DMS79 treated with DMSO at 0.1 percent for 48 hours (cell line): ENCODE measurements at regions not wholly inside any gene's neighbourhood (a gene's known extent, or its start where the extent isn't known, plus 50 kb on each side); places are given as distances from the start of the nearest gene placed in this dataset.

Experiments used
- DNase-seq: peaks from one replicate; lab custom pipeline; 2025; lab: John Stamatoyannopoulos, UW

DNA sequence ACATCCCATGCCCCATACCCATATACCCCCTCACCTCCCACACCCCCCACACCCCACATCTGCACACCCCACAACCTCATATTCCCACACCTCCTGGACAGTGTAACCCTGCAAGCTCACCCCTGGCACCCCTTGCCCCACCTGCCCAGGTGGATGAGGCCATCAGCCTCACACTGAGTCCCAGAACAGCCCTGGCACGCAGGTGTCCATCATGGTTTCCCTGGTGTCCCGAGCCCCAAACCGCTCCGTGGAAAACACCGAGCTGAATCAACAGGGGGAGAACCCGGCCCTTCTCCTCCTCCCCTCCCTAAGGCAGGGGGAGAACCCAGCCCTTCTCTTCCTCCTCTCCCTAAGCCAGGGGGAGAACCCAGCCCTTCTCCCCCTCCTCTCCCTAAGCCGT is 415.6 kb upstream of the SALL3 start:
- DNase-seq: no peak

GRCh38 chr18:78564518-78564917 is 415.1 kb upstream of the SALL3 start:
- DNase-seq: no peak

DNA sequence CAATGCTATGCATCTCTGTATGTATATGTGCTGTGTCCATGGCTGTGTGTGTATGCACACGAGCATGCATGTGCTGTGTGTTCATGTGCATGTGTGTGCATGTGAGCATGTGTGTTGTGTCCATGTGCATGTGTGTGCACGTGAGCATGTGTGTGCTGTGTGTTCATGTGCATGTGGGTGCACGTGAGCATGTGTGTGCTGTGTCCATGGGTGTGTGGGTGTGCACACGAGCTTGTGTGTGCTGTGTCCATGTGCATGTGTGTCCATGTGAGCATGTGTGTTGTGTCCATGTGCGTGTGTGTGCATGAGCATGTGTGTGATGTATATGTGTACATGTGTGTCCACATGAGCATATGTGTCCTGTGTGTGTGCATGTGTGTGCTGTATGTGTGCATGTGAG is 414.4 kb upstream of the SALL3 start:
- no peak for DNase-seq

DNA sequence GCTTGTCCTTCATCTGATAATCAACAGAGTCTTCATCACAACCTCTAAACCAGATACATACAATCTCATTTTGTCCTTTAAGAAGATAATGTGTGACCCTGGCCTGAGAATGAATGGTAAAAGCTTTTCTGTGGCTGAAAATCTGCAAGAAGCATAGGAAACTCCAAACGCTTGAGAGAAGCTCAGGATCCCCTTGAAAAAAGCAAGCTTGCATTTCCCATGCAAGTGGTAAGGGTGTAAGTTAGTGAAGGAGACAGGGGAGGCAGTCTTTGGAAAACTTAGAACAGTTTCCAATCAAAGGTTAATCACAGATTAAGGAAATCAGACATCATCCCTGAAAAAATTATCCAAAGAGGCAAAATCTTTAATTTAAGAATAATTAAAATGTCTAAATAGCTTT is 413.6 kb upstream of the SALL3 start:
- DNase-seq: no peak

- no peak for DNase-seq
These were observed 412.9 kb upstream of the SALL3 start for GRCh38 chr18:78566720-78567119.

- no peak for DNase-seq
These were observed 408.4 kb upstream of the SALL3 start for GRCh38 chr18:78571063-78571785.

- DNase-seq: no peak
These were observed 407.7 kb upstream of the SALL3 start for GRCh38 chr18:78571831-78572347.

GRCh38 chr18:78573773-78574172 is 405.8 kb upstream of the SALL3 start:
- no peak for DNase-seq

- no peak for DNase-seq
These were observed 402.7 kb upstream of the SALL3 start for GRCh38 chr18:78576967-78577366.

GRCh38 chr18:78579449-78579848 is 400.2 kb upstream of the SALL3 start:
- no peak for DNase-seq

DNA sequence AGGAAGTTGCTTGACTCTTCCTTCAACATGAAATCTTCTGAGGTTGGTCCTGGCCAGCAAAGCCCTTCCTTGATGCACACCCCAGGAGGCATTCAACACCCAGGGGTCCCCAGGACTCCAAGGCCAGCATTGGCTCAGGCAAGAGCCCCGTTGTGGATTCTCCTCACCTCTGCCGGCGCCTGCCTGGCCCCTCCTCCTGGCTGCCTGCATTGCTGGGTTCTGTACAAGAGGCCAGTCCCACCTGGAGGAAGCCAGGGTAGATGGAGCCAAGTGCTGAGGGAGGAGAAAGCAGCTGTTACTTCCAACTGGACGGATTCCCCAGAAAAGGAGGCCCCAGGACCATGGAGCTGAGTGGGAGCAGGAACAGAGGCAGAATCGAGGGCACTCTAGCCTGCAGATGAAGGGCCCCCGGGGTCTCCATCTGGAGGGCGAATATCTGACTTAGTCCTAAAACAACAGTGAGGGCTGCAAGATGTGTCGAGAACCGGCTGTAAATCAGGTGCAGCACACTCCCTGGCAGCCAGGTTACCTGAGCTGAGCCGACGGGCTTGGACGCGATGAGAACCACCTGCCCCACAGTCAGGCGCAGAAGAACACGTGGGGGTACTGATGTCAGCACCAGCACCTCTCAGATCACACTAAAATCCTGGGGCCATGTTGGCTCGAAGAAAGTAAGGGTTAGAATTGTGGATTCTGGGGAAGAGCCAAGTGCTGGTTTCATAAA is 399.6 kb upstream of the SALL3 start:
- no peak for DNase-seq

- no peak for DNase-seq
These were observed 398.7 kb upstream of the SALL3 start for GRCh38 chr18:78580835-78581339.

DNA sequence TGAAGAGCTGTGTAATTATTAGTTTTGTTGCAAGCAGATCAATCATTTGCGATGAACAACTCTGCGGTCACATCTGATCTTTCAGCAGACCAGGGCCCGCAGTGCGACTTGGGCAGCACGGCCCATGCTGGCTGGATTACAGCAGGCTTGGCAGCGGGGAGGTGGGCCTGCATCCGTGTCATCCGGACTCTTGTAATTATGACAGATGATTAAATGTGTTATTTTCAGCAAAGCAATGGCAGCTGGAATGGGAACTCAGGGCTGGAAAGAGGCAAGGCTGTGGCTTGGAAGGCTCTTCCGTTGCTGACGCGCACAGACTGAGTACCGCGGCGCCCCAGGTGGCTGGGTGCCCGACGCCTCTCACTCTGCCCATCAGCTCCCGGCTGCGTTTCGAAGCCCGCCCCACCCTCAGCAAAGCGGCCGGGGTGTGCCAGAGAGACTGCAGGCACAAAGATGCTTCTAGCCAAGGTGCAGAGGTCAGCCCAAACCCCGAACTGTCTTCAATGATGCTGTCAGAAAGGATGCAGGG is 397.4 kb upstream of the SALL3 start:
- DNase-seq: no peak

- DNase-seq: no peak
These were observed 396.5 kb upstream of the SALL3 start for GRCh38 chr18:78582898-78583738.

- DNase-seq: no peak
These were observed 395.7 kb upstream of the SALL3 start for GRCh38 chr18:78583739-78584458.

- no peak for DNase-seq
These were observed 395.1 kb upstream of the SALL3 start for GRCh38 chr18:78584459-78585022.

GRCh38 chr18:78586586-78586985 is 393.0 kb upstream of the SALL3 start:
- no peak for DNase-seq

DNA sequence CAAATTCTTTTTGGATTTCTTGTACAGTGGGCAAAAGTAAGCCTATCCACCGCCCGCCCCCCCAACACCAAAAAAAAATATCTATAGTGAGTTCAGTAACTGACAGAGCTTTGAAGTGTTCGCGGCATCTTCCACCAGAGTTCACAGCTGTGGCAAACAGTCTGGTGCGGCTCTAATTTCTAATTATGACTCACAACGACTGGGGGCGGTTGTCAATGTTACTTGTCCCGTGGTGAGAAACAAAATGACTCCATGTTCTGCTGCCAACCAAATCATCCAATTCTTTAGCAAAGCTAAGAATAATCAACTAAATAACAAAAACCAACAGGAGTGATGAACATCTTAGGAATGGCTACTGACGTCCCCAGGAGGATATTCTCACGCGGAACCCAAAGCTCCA is 392.5 kb upstream of the SALL3 start:
- no peak for DNase-seq

DNA sequence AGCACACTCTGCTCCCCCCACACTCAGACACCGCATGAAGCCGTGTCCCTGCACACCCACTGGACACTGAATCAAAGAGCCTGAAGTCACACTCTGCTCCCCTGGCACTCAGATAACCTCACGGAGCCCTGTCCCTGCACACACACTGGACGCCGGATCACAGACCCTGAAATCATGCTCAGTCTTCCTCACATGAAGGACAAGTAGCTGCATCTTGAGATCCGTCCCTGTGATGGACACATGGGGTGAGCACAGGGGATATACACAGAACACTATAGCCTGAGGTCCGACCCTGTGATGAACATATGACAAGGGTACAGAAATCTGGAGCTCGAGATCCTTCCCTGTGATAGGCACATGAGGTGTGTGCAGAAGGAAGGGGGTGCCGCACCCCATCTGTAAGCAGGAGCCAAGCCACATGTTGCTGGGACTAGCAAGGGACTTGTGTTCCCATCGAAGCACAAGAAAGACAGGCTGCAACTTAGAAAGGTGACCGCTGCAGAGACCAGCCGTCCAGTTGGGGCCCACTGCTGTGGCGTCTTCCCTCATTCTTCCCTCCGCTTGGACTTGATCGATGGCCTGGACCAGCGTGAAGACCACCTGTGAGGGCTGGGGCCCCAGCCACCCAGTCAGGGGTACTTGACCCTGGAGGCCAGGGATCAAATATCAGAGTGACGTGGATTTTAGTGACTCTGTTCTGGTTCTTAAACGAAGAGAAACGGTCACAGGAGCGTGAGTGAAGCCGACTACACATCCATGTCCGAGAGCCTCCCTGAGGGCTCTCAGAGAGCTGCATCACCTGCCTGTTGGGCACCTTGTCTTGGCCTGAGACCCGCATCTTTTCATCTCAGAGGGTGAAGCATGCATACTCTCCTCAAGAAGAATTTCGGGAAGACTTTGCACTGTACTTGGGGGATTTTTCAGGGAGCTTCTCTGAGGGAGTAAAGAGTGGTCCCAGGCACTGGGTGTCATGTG is 391.7 kb upstream of the SALL3 start:
- no peak for DNase-seq

- DNase-seq: no peak
These were observed 389.6 kb upstream of the SALL3 start for GRCh38 chr18:78589916-78590437.
